PC-9 (cell line): ENCODE measurements at regions not wholly inside any gene's neighbourhood (a gene's known extent, or its start where the extent isn't known, plus 50 kb on each side); places are given as distances from the start of the nearest gene placed in this dataset.

ENCODE experiments used
- BruUV-seq: library from RNA; stranded (reverse); fragments of 400-500 nt; replicated peaks from 2 replicates; lab custom pipeline; 2021; lab: Mats Ljungman, UMichigan
- CTCF ChIA-PET: fragments of 300-600 bp; sonication (Branson Sonifier 250); formaldehyde crosslinking; loops from one replicate; lab custom pipeline; 2022; ENCODE audit warnings: antibody characterized with exemption; lab: Charles Lee
- POLR2A ChIA-PET: fragments of 300-600 bp; sonication (Branson Sonifier 250); formaldehyde crosslinking; loops from one replicate; lab custom pipeline; 2022; ENCODE audit warnings: antibody characterized with exemption; ENCODE audit not compliant: unreplicated experiment; lab: Charles Lee
- DNase-seq, 2 experiments: peaks; one replicate each; pipeline versions ENCODE4 v3.0.0 to v3.0.0-alpha.2; 2015 to 2022; ENCODE audit warnings: mixed read lengths in 1 of 2
- H2AFZ ChIP-seq: fragments of 200-600 bp; sonication (generic); 2 replicates; pipeline ENCODE4 v1.8.1; 2017; ENCODE audit warnings: antibody characterized with exemption
- H3F3A ChIP-seq: fragments of 200-600 bp; sonication (generic); 2 replicates; pipeline ENCODE4 v1.8.1; 2017; ENCODE audit warnings: antibody characterized with exemption, mild to moderate bottlenecking, low read depth; ENCODE audit not compliant: insufficient read depth
- H3K27ac ChIP-seq: fragments of 200-600 bp; sonication (generic); 2 replicates; pipeline ENCODE4 v1.6.1; 2016; ENCODE audit warnings: mixed run types
- H3K27me3 ChIP-seq: fragments of 200-600 bp; sonication (generic); 2 replicates; pipeline ENCODE4 v1.6.1; 2016; ENCODE audit warnings: low read depth, mixed run types; ENCODE audit not compliant: insufficient read depth
- H3K36me3 ChIP-seq: fragments of 200-600 bp; sonication (generic); 2 replicates; pipeline ENCODE4 v1.6.1; 2016; ENCODE audit warnings: low read depth, mixed run types
- H3K4me1 ChIP-seq: fragments of 200-600 bp; sonication (generic); replicated peaks from 2 replicates; pipeline ENCODE4 v1.6.1; 2016; ENCODE audit warnings: mixed run types; ENCODE audit not compliant: insufficient read depth
- H3K4me2 ChIP-seq: fragments of 200-600 bp; sonication (generic); 2 replicates; pipeline ENCODE4 v1.6.1; 2017; ENCODE audit warnings: mixed run types
- H3K4me3 ChIP-seq: fragments of 200-600 bp; sonication (generic); 2 replicates; pipeline ENCODE4 v1.6.1; 2016; ENCODE audit warnings: mixed run types
- H3K79me2 ChIP-seq: fragments of 200-600 bp; sonication (generic); 2 replicates; pipeline ENCODE4 v1.6.1; 2017; ENCODE audit warnings: low read depth, mixed run types
- H3K9me2 ChIP-seq: fragments of 200-600 bp; sonication (generic); 2 replicates; pipeline ENCODE4 v1.8.1; 2017; ENCODE audit warnings: mild to moderate bottlenecking; ENCODE audit not compliant: insufficient read depth
- H3K9me3 ChIP-seq: fragments of 200-600 bp; sonication (generic); 2 replicates; pipeline ENCODE4 v1.8.1; 2016; ENCODE audit warnings: low read depth; ENCODE audit not compliant: insufficient read depth
- H4K20me1 ChIP-seq: fragments of 200-600 bp; sonication (generic); 2 replicates; pipeline ENCODE4 v1.8.1; 2017; ENCODE audit not compliant: insufficient read depth
- EZH2 ChIP-seq: fragments of 200-600 bp; sonication (generic); IDR thresholded peaks from 2 replicates; pipeline ENCODE4 v1.8.0; 2017; ENCODE audit warnings: antibody characterized with exemption, low read depth
- intact Hi-C: fragments of 100-400 bp; cut with micrococcal nuclease; formaldehyde crosslinking; loops from one replicate; pipeline ENCODE4 v1.10.0; 2022; ENCODE audit not compliant: unreplicated experiment
- TF ChIP-seq, protein P1 (sequence below): fragments of 200-600 bp; sonication (generic); conservative IDR thresholded peaks from 2 replicates; pipeline ENCODE4 v1.6.1; 2017; ENCODE audit warnings: mixed run types, antibody characterized with exemption, mild to moderate bottlenecking, moderate library complexity

GRCh38 chr6:10154251-10154650 lies 260.6 kb downstream of the TFAP2A start:
- ChIA-PET CTCF (no interaction called here), POLR2A (no interaction called here)
- H3K4me1 ChIP-seq = no peaks in the 10 kb centered on the region
- H3K9me3 ChIP-seq = no peaks in the 10 kb centered on the region
- H4K20me1 ChIP-seq = no peaks in the 10 kb centered on the region
- H3K4me2 ChIP-seq = no peak overlapping the region
- H3K9me2 ChIP-seq = no peaks in the 10 kb centered on the region
- no peak overlapping the region for H2AFZ ChIP-seq
- no peaks in the 10 kb centered on the region for H3F3A ChIP-seq
- H3K4me3 ChIP-seq = no peak overlapping the region
- no peaks in the 10 kb centered on the region for H3K27me3 ChIP-seq
- intact Hi-C loops = no loop called here
- BruUV-seq = no TSS peak
- TF ChIP-seq, protein P1, sequence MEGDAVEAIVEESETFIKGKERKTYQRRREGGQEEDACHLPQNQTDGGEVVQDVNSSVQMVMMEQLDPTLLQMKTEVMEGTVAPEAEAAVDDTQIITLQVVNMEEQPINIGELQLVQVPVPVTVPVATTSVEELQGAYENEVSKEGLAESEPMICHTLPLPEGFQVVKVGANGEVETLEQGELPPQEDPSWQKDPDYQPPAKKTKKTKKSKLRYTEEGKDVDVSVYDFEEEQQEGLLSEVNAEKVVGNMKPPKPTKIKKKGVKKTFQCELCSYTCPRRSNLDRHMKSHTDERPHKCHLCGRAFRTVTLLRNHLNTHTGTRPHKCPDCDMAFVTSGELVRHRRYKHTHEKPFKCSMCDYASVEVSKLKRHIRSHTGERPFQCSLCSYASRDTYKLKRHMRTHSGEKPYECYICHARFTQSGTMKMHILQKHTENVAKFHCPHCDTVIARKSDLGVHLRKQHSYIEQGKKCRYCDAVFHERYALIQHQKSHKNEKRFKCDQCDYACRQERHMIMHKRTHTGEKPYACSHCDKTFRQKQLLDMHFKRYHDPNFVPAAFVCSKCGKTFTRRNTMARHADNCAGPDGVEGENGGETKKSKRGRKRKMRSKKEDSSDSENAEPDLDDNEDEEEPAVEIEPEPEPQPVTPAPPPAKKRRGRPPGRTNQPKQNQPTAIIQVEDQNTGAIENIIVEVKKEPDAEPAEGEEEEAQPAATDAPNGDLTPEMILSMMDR = no peak
- no peak for TF ChIP-seq EZH2
- no peaks in the 10 kb centered on the region for H3K79me2 ChIP-seq
- no peaks in the 10 kb centered on the region for H3K36me3 ChIP-seq
- DNase-seq = no peak
- no peak overlapping the region for H3K27ac ChIP-seq

DNA sequence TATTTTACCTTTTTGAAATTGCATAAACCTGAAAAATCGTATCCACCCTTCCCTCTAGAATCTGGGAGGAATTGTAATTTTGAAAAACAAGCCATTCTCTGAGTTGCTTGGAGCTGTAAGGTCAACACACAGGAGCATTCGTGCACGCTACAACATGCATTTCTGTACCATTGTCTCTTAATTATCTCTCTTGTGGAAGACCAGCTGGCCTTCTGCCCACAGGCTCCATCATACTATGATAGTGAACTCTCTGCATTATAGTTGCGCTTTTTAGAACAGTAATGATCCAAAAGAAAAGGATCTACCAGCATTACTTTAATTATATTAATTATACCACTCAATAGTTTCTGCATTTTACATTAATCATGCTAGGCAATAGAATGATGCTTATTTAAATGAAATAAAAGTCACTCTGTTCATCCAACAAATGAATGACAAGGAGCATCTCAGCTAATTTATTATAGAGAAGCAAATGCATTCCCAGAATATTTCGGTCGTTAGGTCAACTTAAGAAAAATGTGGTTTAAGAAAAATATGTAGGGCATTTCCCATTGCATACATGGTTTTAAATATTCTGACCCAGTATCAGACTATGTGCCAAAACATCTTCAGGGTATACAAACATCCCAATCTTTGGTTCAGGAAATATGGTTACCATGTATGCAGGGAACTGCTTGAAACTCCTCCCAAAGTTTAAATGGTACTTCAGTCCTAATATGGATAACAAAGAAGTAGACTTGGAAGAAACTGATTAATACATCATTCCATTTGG lies 263.5 kb downstream of the TFAP2A start:
- POLR2A ChIA-PET = no interaction called here
- CTCF ChIA-PET = no interaction called here
- DNase-seq = no peak

GRCh38 chr6:10149603-10150002 lies 265.3 kb downstream of the TFAP2A start:
- H3K9me3 ChIP-seq = no peaks in the 10 kb centered on the region
- H3K27ac ChIP-seq = no peak overlapping the region
- ChIA-PET POLR2A (no interaction called here), CTCF (no interaction called here)
- H3K27me3 ChIP-seq = no peaks in the 10 kb centered on the region
- H3K4me1 ChIP-seq = peaks cover 8% of the 10 kb centered on the region
- no peaks in the 10 kb centered on the region for H3K36me3 ChIP-seq
- DNase-seq = no peak
- intact Hi-C loops = no loop called here
- TF ChIP-seq, protein P1 = no peak
- no peak for TF ChIP-seq EZH2
- no peaks in the 10 kb centered on the region for H4K20me1 ChIP-seq
- no TSS peak for BruUV-seq
- no peaks in the 10 kb centered on the region for H3F3A ChIP-seq
- H3K4me3 ChIP-seq = no peak overlapping the region
- no peaks in the 10 kb centered on the region for H3K9me2 ChIP-seq
- no peaks in the 10 kb centered on the region for H3K79me2 ChIP-seq
- H2AFZ ChIP-seq = no peak overlapping the region
- H3K4me2 ChIP-seq = no peak overlapping the region

More for the DNA sequence above, 263.5 kb downstream of the TFAP2A start:
- Histone ChIP-seq H3K27me3 (no peaks in the 10 kb centered on the region), H3K4me3 (no peak overlapping the region), H3K79me2 (no peaks in the 10 kb centered on the region), H3K4me1 (no peaks in the 10 kb centered on the region), H3K36me3 (no peaks in the 10 kb centered on the region), H2AFZ (no peak overlapping the region), H3K9me2 (no peaks in the 10 kb centered on the region), H3F3A (no peaks in the 10 kb centered on the region), H3K9me3 (no peaks in the 10 kb centered on the region), H3K27ac (no peak overlapping the region), H3K4me2 (no peak overlapping the region), H4K20me1 (no peaks in the 10 kb centered on the region)
- no peak for TF ChIP-seq EZH2
- TF ChIP-seq, protein P1 = no peak
- intact Hi-C loops = no loop called here
- BruUV-seq = no TSS peak
